ENCODE measurements at regions not wholly inside any gene's neighbourhood (a gene's known extent, or its start where the extent isn't known, plus 50 kb on each side); places are given as distances from the start of the nearest gene placed in this dataset.

GRCh38 chr18:55857409-55857808, 269.4 kb upstream of the TCF4 start:
- no peak overlapping the region for H3K27ac ChIP-seq
- intact Hi-C loops (cut with DNase I; ENCODE audit: low total_unique reads), result no loop called here

GRCh38 chr18:55856679-55857078, 268.7 kb upstream of the TCF4 start:
- in situ Hi-C loops (cut with MboI; ENCODE audit: low sequenced_read_pairs in 4 of 4), result no loop called here

More at GRCh38 chr18:55857409-55857808, 269.4 kb upstream of the TCF4 start:
- Histone ChIP-seq H3K36me3 (no peaks in the 10 kb centered on the region), H3K4me3 (no peak overlapping the region), H3K27me3 (peaks cover 26 to 43% (median 33%) of the 10 kb centered on the region in 3 donors), H3K4me1 (no peaks in the 10 kb centered on the region), H3K9me3 (no peaks in the 10 kb centered on the region)
- DNase-seq, result no peak
- TF ChIP-seq CTCF (IDR thresholded peaks at IDR 0.05 in 4 of 5, conservative IDR thresholded peaks at IDR 0.05 in 1 of 5) (no peak), POLR2A (IDR thresholded peaks at IDR 0.05) (no peak)
- ATAC-seq, result no peak
- in situ Hi-C loops (cut with MboI; ENCODE audit: low sequenced_read_pairs in 4 of 4), result no loop called here

GRCh38 chr18:55856229-55856628, 268.2 kb upstream of the TCF4 start:
- in situ Hi-C loops (cut with MboI; ENCODE audit: low sequenced_read_pairs in 4 of 4) (no loop called here), intact Hi-C loops (cut with DNase I; ENCODE audit: low total_unique reads) (no loop called here)
- peaks cover 22 to 34% (median 27%) of the 10 kb centered on the region in 3 donors for H3K27me3 ChIP-seq
- H3K4me3 ChIP-seq, result no peak overlapping the region
- ATAC-seq (no peak), DNase-seq (no peak)
- H3K27ac ChIP-seq, result no peak overlapping the region
- H3K4me1 ChIP-seq, result no peaks in the 10 kb centered on the region
- TF ChIP-seq CTCF (IDR thresholded peaks at IDR 0.05 in 4 of 5, conservative IDR thresholded peaks at IDR 0.05 in 1 of 5), result no peak
- no peaks in the 10 kb centered on the region for H3K36me3 ChIP-seq
- H3K9me3 ChIP-seq, result no peaks in the 10 kb centered on the region

More at GRCh38 chr18:55856679-55857078, 268.7 kb upstream of the TCF4 start:
- TF ChIP-seq POLR2A (IDR thresholded peaks at IDR 0.05) (no peak), CTCF (IDR thresholded peaks at IDR 0.05 in 4 of 5, conservative IDR thresholded peaks at IDR 0.05 in 1 of 5) (no peak)
- intact Hi-C loops (cut with DNase I; ENCODE audit: low total_unique reads), result no loop called here
- DNase-seq (no peak), ATAC-seq (no peak)
- peaks cover 25 to 37% (median 31%) of the 10 kb centered on the region in 3 donors for H3K27me3 ChIP-seq
- no peak overlapping the region for H3K27ac ChIP-seq
- no peaks in the 10 kb centered on the region for H3K36me3 ChIP-seq
- no peak overlapping the region for H3K4me3 ChIP-seq
- no peaks in the 10 kb centered on the region for H3K9me3 ChIP-seq
- H3K4me1 ChIP-seq, result no peaks in the 10 kb centered on the region

GRCh38 chr18:55853268-55853667, 265.3 kb upstream of the TCF4 start:
- ATAC-seq (no peak), DNase-seq (no peak)
- Histone ChIP-seq H3K27me3 (peaks cover 0 to 13% (median 5%) of the 10 kb centered on the region in 3 donors), H3K4me1 (no peaks in the 10 kb centered on the region), H3K4me3 (no peak overlapping the region), H3K9me3 (no peaks in the 10 kb centered on the region), H3K36me3 (no peaks in the 10 kb centered on the region), H3K27ac (no peak overlapping the region)
- intact Hi-C loops (cut with DNase I; ENCODE audit: low total_unique reads) (no loop called here), in situ Hi-C loops (cut with MboI; ENCODE audit: low sequenced_read_pairs in 4 of 4) (no loop called here)
- TF ChIP-seq POLR2A (IDR thresholded peaks at IDR 0.05) (no peak), CTCF (IDR thresholded peaks at IDR 0.05 in 4 of 5, conservative IDR thresholded peaks at IDR 0.05 in 1 of 5) (no peak)

GRCh38 chr18:55850904-55851303, 262.9 kb upstream of the TCF4 start:
- no peak for DNase-seq
- Histone ChIP-seq H3K4me3 (no peak overlapping the region), H3K27me3 (no peaks in the 10 kb centered on the region), H3K4me1 (no peaks in the 10 kb centered on the region), H3K9me3 (no peaks in the 10 kb centered on the region), H3K27ac (no peak overlapping the region), H3K36me3 (no peaks in the 10 kb centered on the region)
- in situ Hi-C loops (cut with MboI; ENCODE audit: low sequenced_read_pairs in 4 of 4), result no loop called here
- no peak for ATAC-seq
- no peak for TF ChIP-seq POLR2A (IDR thresholded peaks at IDR 0.05)
- TF ChIP-seq CTCF (IDR thresholded peaks at IDR 0.05 in 4 of 5, conservative IDR thresholded peaks at IDR 0.05 in 1 of 5), result no peak
- intact Hi-C loops (cut with DNase I; ENCODE audit: low total_unique reads), result no loop called here

Data from gastrocnemius medialis (tissue), 4 donors.